ENCODE measurements at regions not wholly inside any gene's neighbourhood (a gene's known extent, or its start where the extent isn't known, plus 50 kb on each side); places are given as distances from the start of the nearest gene placed in this dataset.

DNA sequence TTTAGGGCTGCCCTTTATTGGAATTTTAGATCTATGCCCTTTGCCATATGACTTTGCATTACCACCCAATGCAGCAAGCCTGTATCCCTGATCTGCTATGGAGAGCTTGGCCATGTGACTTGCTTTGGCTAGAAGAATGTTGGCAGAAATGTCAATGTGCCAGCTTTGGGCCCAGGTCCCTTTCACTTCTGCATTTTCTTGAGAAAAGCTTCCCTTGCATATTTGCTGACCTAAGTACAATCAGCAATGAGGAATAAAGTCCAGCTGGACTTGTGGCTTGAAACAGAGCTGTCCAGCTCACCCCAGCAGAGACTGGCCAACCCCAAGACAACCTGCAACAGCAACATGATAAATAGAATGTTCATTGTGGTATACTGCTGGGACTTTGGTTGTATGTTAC, 135.9 kb downstream of the PAH start:
- DNase-seq: no peak

DNA sequence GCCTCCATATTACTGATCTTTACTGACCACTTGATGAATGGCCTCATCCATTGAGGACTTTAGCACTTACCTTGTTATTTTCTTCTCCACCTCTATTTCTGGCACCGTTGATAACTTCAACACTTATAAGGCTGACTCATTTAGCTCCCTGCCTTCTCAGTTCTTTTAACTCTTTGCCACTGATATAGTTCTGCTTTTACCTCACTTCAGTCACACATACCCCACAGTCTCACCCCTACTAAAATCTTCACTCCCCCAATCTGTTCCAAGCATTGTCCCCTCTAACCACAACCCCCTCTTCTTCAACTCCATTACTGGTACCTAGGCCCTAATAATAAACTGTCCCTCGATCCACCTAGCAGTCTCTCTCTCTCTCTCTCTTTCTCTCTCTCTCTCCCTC, 141.0 kb downstream of the PAH start:
- no peak for DNase-seq

DNA sequence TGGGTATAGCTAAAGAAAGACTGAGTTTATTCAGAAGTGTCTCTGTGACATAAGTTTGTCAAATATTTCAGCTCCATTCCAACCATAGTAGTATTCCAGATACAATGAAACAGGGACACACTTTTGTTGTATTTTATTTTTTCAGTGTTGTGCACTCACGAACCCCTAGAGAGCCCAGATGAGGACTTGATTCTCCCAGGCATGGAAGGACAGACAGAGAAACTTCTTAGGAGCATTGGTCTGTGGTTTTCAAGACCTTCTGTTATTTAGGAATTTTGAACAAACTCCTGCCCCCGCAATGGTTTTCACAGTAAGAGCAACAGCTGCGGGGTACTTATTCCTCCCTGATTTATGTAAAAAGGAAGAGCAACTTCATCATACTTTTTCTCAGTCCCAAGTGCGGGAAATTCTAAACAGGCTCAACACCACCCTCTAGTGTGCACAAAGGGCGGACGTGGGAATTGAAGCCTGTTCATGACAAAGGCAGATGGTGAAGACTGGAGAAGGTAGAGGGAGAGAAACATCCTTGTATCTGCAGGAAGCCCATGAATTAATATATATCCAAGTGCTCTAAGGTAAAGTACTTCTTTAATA, 147.6 kb downstream of the PAH start:
- peak; percentile 18 for DNase-seq

DNA sequence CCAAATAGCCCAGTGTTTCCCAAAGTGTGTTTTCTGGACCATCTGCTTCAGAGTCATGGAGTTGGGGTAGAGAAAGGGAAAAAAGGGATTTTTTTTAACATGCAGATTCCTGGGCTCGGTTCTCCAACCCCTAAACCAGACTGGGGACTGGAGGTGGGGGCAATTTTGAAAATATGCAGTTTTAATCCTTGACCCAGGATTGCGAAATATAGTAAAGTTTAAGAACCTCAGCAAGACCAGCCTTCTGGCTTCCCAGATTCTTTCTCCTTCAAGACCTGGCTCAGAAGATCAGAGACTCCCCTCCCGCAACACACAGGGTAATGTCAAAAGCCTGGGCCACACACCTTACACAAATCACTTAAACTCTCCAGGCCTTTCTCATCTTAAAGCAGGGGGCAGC, 150.1 kb downstream of the PAH start:
- DNase-seq: no peak

DNA sequence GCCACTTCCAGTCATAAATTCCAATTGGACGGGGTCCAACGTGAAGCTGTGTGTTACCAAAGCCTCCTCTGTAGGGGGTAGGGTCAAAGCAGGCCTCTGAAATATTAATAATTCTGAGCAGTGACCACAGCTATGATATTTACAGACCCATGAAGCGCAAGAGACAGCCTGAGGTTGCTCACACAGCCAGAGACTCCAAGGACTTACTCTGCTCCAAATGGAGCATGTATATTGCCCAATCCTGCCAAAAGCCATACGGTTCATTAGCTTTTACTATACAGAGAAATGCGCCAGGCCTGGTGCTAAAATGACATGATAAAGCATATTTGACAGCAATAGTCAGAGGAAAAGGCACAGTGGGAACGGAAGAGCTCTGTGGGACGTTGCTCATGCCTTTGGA, 151.3 kb downstream of the PAH start:
- no peak for DNase-seq

DNA sequence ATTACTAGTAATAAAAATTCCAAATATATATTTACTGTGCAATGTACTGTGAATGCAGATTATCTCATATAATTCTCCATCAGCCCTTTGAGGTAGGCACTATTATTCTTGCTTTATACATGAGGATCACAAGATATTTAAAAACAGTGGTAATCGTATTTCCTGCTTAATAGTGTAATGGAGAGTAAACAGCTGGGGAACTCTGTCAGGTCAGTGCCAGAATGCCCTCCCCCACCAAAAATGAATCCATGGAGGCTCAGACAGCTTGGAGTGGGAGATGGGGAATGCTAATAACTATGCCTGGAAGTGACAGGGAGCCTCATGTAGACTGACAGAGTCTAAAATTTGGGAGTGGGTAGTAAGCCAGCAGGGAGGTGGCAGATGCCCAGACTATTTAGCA, 153.6 kb downstream of the PAH start:
- DNase-seq: no peak

DNA sequence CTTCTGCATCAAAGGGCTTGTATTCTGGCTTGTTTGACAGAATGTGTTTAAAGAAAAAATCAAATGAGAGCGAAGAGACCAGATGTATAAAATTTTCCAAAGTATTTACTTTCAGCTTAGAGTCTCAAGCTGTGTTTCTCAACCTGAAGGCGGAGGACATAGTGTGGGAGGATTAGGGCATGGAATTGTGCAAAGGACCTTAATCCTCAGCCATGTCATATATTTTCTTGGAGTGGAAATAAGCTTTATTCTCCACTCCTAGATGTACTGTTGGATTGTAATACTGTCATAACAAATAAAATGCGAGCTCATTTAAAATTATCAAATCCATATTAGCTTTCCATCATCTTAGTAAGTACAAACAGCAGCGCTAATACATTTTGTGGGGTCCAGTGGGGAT, 154.0 kb downstream of the PAH start:
- DNase-seq: no peak

DNA sequence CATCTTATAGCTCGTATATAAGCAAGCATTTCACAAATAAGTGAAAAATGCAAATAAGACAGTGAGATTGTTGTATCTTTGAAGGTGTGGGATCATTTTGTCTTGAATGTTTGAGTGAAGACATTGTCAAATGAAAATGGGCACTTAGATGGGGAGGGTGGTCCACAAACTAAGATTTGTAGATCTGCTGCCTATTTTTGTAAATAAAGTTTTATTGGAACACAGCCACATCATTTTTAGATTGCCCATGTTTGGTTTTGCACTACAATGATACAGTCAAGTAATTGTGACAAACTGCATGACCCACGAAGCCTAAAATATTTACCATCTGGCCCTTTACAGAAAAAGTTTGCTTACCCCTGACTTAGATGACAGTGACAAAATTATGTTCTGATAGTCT, 156.7 kb downstream of the PAH start:
- DNase-seq: no peak

DNA sequence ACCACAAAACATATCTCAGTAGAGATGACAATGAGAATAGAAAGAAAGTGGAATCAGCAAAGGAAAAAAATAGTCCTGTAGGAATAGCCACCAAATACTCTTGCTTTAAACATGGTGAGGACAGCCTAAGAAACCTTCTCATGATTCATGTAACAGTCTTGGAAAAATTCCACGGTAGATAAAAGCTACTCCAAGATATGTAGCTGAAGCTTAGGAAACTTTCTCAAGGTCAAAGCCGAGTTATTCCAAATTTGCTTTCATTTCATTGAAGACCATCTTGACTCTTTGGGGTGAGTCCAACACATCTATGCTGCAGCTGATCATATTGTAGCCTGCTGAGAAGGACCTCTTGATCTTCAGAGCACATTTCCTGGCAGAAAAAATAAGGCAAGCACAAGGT, 157.6 kb downstream of the PAH start:
- DNase-seq: no peak

DNA sequence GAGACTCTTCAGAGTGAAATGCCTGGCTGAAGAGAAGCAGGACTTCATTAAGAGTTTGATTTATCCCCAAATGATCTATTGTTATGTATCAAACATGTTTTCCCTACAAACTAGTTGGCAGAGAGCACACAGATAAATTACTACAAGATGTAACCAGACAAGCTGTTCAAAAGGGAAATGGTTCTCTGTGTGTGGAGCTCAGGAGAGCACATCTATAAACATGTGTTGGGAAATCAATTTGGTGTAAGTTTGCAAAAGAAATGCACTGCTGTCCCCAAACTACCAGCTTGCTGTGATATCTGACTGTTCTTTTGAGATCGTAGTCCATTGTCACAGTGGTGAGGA, 159.2 kb downstream of the PAH start:
- no peak for DNase-seq

DNA sequence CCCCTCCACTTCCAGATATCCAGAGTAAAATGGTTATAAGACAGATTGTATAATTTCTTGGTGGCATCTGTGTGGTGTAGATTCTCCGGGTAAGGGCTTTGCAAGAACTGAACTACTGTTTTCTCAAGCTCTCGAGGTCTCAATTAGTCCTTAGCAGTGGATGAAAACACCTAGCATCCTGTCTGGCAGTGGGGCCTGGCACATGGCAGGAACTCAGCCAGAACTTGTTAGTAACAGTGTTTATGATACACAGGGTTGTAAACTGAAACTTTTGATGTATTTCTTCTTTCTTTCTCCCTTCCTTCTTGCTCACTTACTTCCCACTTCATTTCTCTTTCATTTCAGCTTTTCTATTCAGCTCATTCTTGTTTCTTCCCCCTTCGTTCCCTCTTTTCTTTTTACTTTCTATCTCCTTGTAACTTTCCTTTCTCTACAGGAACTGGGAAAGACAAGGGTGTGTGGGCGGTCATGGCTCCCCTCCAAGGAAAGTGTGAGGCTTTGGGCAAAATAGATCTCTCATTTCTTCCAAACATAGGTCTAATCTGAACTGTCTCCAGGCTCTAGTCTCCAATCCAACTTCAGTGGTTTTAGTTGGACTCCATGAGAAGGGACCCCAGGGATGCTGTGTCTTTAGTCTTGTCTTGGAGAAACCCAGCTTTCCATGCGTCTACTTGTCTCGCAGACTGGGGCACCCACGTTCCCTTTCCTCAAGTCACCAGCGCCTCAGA, 159.7 kb downstream of the PAH start:
- DNase-seq: no peak

DNA sequence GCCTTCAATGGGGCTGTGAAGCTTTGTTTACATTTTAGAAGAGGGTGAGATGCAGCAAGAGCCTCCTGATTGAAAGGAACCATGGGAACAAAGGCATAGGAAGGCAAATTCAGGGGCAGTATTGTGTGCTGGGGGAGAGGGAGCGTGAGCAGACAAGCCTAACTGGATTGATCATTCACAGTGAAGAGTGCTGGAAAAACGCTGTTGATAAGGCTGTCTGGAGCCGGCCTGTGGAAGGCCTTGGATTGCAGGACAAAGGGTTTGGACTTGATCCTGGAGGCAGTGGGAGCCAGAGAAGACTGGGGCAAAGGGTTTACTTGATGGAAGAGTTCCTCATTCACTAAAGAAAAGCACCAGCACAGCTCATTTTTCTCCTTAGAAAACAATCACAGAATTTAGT, 160.5 kb downstream of the PAH start:
- no peak for DNase-seq

DNA sequence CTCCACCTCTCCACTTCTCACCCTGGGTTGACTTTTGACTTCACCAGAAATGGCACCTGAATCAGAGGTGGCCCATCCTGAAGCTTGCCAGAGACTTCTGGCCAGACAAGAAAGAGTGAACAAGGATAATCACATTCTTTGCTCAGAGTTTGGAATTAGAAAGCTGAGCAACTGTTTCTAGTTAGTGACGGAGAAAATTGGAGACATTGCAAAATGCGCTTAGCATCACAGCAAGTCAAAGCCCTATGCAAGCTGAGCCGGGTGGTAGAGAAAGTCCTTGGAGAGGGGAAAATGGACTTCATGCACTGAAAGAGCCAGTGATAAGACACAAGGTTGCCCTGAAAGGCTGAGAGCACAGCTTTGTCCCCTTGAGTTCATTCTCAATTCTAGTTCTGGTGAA, 161.8 kb downstream of the PAH start:
- no peak for DNase-seq

DNA sequence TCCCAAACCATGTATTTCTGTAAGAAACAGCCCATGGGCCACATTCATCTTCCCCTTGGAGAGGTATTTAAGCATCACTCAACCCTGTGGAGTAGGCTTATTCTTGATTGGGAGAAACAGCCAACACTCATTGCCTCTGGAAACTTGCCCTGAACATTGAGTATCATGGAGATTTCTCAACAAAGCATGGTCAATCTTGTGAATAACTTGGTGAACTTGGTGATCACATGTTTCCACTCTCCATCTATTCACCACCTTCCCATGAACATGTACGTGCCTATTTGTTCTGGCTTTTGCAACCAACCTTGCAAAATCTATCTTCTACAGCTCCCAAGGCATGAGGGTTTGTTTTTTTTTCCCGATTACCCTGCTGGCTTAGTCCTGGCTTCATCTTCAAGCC, 163.2 kb downstream of the PAH start:
- no peak for DNase-seq

DNA sequence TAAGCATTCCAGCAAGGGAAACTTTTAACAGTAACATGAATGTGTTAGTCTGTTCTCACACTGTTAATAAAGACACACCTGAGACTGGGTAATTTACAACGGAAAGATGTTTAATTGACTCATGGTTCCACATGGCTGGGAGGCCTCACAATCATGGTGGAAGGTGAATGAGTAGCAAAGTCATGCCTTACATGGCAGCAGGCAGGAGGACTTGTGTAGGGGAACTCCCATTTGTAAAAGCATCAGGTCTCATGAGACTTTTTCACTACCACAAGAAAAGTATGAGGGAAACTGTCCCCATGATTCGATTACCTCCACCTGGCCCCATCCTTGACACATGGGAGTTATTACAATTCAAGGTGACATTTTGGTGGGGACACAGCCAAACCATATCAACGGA, 168.3 kb downstream of the PAH start:
- no peak for DNase-seq

DNA sequence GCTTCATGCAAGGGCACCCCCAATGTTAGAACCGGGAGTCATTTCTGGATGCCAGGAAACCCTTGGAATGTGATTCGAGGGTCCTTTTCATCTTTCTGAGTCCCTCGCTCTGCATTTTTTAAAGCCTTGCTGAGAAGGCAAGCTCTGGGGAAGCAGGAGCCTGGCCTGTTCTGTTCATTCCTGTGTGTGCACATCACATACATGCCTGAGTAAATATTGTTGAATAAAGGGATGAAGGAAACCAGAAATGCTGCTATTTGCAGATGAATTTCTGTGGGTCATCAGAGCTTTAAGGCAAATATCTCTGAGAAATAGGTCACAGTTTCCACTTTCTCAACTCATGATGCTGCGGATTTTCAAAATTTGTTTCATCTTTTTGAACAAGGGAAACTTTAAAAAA, 170.1 kb downstream of the PAH start:
- DNase-seq: no peak

DNA sequence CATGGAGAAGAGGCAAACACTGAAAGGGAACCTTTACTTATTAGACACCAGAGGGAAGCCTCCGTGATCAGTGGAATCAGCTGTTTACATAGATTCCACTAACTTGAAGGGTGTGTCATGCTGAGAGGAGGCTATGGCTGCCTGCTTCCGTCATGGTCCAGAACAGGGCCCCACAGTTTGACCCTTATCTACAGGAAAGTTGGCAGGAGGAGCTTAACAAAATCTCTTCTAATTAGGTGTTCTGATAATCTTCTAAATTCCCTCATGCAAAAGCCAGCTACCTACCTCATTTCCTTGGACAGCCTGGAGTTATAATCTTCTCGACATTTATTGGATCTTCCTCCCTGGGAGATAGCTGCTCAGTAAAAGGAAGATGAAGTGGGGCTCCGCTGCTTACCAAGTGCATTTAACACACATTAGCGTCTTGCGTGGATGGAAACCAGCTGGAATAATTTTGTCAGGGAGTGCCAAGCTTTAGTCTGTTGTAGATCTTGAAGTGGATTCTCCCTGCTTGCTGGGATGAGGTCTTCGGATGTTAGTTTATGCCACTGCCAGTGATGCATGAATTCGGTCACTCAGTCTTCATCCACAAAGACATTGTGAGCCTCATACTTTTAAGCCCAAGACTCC, 171.0 kb downstream of the PAH start:
- DNase-seq: no peak

DNA sequence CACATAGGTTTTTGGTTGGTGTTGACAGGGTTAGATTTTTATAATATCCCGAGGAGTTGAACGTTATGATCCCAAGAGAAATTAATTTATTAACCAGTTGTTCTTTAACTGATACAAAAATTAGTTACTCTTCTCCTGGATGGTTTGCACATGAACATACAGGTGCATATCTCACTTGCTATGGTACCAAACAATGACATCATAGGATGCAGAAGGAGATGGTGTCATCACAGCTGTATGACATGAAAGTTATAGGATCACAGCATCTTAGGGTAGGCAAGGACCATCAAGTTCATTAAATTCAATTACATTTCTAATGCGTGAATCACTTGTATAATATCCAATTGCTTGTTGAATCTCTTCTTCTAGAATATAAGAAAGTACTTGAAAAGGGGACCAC, 175.8 kb downstream of the PAH start:
- no peak for DNase-seq

DNA sequence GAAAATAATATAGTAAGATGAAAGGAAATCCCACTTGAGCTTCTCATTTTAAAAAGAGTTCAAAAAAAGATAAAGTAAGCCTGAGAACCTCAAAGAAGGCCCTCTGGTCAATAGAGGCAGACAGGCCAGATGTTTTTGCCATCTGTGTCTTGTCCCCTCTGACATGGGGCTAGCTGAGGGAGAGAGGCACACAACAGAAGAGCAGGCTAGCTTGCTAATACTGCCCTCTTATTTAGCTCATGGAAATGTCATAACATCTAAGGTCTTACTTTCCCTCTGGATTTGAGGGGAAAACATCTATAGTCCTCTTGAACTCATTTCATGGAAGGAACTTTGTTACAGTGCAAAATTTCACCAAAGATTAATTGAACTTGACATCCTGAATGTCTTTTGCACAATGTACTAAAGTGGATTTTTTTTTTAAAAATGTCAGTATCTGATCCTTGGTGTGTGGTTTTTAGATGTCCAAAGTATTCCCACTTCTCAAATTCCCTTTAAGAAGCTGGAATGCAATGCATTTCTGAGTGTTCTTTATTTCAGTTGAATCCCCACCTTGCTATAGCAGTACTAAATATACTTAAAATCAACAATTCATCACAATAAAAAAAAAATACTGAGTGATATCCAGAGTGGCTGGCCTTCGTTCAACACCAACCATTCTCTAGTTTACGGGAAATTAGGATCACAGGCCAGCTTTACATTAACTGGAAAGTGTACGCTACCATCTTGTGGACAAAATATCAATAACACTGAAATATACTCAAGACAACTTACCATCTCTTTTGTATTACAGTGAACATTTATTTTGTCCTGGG, 176.7 kb downstream of the PAH start:
- DNase-seq: no peak

DNA sequence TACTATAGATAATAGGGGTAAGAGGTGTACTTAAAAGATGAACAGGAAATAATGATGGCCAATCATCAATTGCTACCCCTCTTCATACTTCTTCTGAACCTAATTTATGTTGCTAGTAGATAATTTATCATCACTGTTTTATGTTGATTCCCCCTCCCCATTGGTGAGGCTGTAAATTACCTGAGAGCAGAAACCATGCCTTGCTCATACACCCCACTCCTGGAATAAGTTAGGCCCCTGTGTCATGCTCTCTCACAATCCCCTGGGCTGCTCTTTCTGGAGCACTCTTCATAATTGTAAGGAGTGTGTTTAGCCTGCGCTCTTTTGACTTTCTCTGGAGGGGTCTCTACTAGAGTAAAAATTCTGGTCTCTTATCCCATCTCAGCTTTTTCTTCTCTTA, 180.7 kb downstream of the PAH start:
- no peak for DNase-seq

DNA sequence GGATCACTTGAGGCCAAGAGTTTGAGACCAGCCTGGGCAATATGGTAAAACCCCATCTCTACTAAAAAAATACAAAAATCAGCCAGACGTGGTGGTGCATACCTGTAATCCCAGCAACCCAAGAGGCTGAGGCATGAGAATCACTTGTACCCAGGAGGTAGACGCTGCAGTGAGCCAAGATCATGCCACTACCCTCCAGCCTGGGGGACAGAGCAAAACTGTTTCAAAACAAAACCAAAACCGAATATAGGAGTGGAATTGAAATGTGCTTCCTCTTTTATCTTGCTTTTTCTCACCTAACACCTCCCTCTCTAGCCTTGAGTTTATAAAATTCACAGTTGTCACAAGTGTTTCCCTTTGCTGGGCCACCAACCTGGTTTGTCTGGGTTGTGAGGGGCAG, 181.9 kb downstream of the PAH start:
- no peak for DNase-seq

DNA sequence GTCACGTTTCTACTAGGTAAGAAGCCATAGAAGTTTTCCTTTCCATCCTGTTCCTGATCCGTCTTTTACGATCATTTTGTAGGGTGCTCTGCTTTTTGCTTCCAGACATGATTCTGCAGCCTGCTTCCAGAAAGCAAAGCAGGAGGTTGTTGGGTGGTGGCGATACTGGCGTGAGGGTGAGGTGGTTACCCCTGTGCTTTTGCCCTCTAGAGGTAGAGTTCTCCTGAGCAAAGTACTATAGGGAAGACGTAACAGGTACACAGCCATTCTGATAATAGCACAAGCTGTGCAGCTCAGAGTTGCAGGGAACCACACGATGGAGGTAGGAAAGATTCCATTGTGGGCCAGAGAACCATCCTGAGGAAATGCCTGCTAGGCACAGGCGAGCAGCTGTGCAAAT, 186.0 kb downstream of the PAH start:
- DNase-seq: no peak

DNA sequence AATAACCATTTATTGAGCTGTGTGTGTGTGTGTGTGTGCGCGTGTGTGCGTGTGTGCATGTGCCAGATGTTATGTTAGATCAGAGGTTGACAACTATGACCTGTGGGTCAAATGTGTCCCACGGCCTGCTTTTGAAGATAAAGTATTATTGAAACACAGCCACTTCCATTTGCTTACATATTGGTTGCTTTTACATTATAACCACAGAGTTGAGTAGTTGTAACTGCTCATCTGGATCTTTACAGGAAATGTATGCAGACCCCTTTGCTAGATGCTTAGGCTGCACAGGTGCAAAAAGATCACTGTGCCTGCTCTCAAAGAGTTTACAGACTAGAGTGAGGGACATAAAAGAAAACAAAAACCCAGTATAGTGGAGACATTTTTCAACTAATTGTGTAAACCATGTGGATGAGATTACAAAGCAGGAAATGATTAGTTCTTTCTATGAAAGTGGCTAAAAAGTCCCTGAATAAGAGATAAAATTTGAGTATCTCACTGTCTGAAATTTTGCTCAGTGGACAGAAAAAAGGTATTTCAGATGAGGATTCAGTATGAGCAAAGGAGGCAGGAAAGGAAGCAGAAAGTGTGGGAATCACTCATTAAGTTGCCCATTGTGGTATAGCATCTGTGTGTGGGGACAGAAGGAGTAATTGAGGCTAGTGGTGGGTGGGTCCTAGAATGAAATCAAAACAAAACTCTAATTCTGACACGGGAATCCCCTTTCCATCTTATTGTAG, 188.4 kb downstream of the PAH start:
- DNase-seq: no peak

Measured in 8988T (cell line).